ENCODE measurements at regions not wholly inside any gene's neighbourhood (a gene's known extent, or its start where the extent isn't known, plus 50 kb on each side); places are given as distances from the start of the nearest gene placed in this dataset.
"Not testable (repeated sequence)": the region's sequence is repeated elsewhere in the genome, so short reads cannot be mapped to it uniquely, and the experiment has no call there.

GRCh38 chr6:12640438-12640837 lies 76.1 kb upstream of the PHACTR1 start:
- no peaks in the 10 kb centered on the region for H3K4me1 Mint-ChIP-seq

GRCh38 chr6:12641785-12642184 lies 74.8 kb upstream of the PHACTR1 start:
- not testable (repeated sequence) for H3K4me3 Mint-ChIP-seq; H3K36me3 Mint-ChIP-seq (ENCODE audit: low read depth); H3K9ac ChIP-seq (ENCODE audit: extremely low read depth, low read length, poor library complexity, severe bottlenecking); DNase-seq; H3K9me3 ChIP-seq (ENCODE audit: control insufficient read depth, low read length); H3K27me3 ChIP-seq (ENCODE audit: control insufficient read depth, insufficient read depth, low read length, poor library complexity, severe bottlenecking); H3K4me3 ChIP-seq (ENCODE audit: low read length); H3K4me1 Mint-ChIP-seq; H3K36me3 ChIP-seq (ENCODE audit: control insufficient read depth, insufficient read depth, low read length); H3K27ac ChIP-seq (ENCODE audit: low read depth, low read length); H3K27me3 Mint-ChIP-seq (ENCODE audit: insufficient read depth); H3K27ac Mint-ChIP-seq; H3K4me1 ChIP-seq (ENCODE audit: control insufficient read depth, insufficient read depth, low read length)
- peaks cover 20% of the 10 kb centered on the region for H3K9me3 Mint-ChIP-seq
- WGBS, 2 experiments (ENCODE audit: insufficient coverage in 1 of 2, insufficient read length in 1 of 2), result 100% methylated on average over 2 of the region's 2 CpGs; no CpG with 5 or more reads in 1 of the 2 experiments

More at GRCh38 chr6:12640438-12640837, 76.1 kb upstream of the PHACTR1 start:
- Mint-ChIP-seq H3K9me3 (peaks cover 20% of the 10 kb centered on the region), H3K27ac (no peak overlapping the region), H3K27me3 (ENCODE audit: insufficient read depth) (no peaks in the 10 kb centered on the region), H3K4me3 (no peak overlapping the region), H3K36me3 (ENCODE audit: low read depth) (no peaks in the 10 kb centered on the region)
- peak; percentile 30 for TF ChIP-seq CTCF (conservative IDR thresholded peaks at IDR 0.05)
- Histone ChIP-seq H3K36me3 (ENCODE audit: control insufficient read depth, insufficient read depth, low read length) (no peaks in the 10 kb centered on the region), H3K27me3 (ENCODE audit: control insufficient read depth, insufficient read depth, low read length, poor library complexity, severe bottlenecking) (no peaks in the 10 kb centered on the region), H3K4me1 (ENCODE audit: control insufficient read depth, insufficient read depth, low read length) (no peaks in the 10 kb centered on the region), H3K4me3 (ENCODE audit: low read length) (no peak overlapping the region), H3K9ac (ENCODE audit: extremely low read depth, low read length, poor library complexity, severe bottlenecking) (no peak overlapping the region), H3K9me3 (ENCODE audit: control insufficient read depth, low read length) (peaks cover 5% of the 10 kb centered on the region), H3K27ac (ENCODE audit: low read depth, low read length) (no peak overlapping the region)
- no peak for DNase-seq
- WGBS, 2 experiments (ENCODE audit: insufficient coverage in 1 of 2, insufficient read length in 1 of 2), result 100% methylated on average over 1 of the region's 1 CpG

GRCh38 chr6:12645941-12646340 lies 70.6 kb upstream of the PHACTR1 start:
- Histone ChIP-seq H3K27me3 (ENCODE audit: control insufficient read depth, insufficient read depth, low read length, poor library complexity, severe bottlenecking) (no peaks in the 10 kb centered on the region), H3K9me3 (ENCODE audit: control insufficient read depth, low read length) (peaks cover 11% of the 10 kb centered on the region), H3K9ac (ENCODE audit: extremely low read depth, low read length, poor library complexity, severe bottlenecking) (no peak overlapping the region), H3K36me3 (ENCODE audit: control insufficient read depth, insufficient read depth, low read length) (no peaks in the 10 kb centered on the region), H3K4me1 (ENCODE audit: control insufficient read depth, insufficient read depth, low read length) (no peaks in the 10 kb centered on the region), H3K27ac (ENCODE audit: low read depth, low read length) (no peak overlapping the region), H3K4me3 (ENCODE audit: low read length) (no peak overlapping the region)
- no peak for TF ChIP-seq CTCF (conservative IDR thresholded peaks at IDR 0.05)
- H3K36me3 Mint-ChIP-seq (ENCODE audit: low read depth), result no peaks in the 10 kb centered on the region
- H3K27me3 Mint-ChIP-seq (ENCODE audit: insufficient read depth), result no peaks in the 10 kb centered on the region
- H3K27ac Mint-ChIP-seq, result no peak overlapping the region
- no peaks in the 10 kb centered on the region for H3K4me1 Mint-ChIP-seq
- H3K9me3 Mint-ChIP-seq, result peaks cover 23% of the 10 kb centered on the region
- no peak for DNase-seq
- WGBS, 2 experiments (ENCODE audit: insufficient coverage in 1 of 2, insufficient read length in 1 of 2), result 95 to 97% methylated on average over 3 to 4 of the region's 4 CpGs
- no peak overlapping the region for H3K4me3 Mint-ChIP-seq

- peaks cover 5% of the 10 kb centered on the region for H3K27me3 Mint-ChIP-seq (ENCODE audit: insufficient read depth)
- no peak overlapping the region for H3K27ac Mint-ChIP-seq
- H3K9me3 Mint-ChIP-seq, result peaks cover 6% of the 10 kb centered on the region
- no peaks in the 10 kb centered on the region for H3K36me3 ChIP-seq (ENCODE audit: control insufficient read depth, insufficient read depth, low read length)
- peaks cover 11% of the 10 kb centered on the region for H3K9me3 ChIP-seq (ENCODE audit: control insufficient read depth, low read length)
- H3K4me1 Mint-ChIP-seq, result no peaks in the 10 kb centered on the region
- no peaks in the 10 kb centered on the region for H3K36me3 Mint-ChIP-seq (ENCODE audit: low read depth)
- H3K27me3 ChIP-seq (ENCODE audit: control insufficient read depth, insufficient read depth, low read length, poor library complexity, severe bottlenecking), result no peaks in the 10 kb centered on the region
- no peak overlapping the region for H3K9ac ChIP-seq (ENCODE audit: extremely low read depth, low read length, poor library complexity, severe bottlenecking)
- H3K4me1 ChIP-seq (ENCODE audit: control insufficient read depth, insufficient read depth, low read length), result no peaks in the 10 kb centered on the region
- 98 to 100% methylated on average over 1 to 4 of the region's 4 CpGs for WGBS, 2 experiments (ENCODE audit: insufficient coverage in 1 of 2, insufficient read length in 1 of 2)
- no peak overlapping the region for H3K4me3 ChIP-seq (ENCODE audit: low read length)
- TF ChIP-seq CTCF (conservative IDR thresholded peaks at IDR 0.05), result no peak
- no peak overlapping the region for H3K27ac ChIP-seq (ENCODE audit: low read depth, low read length)
- no peak for DNase-seq
- no peak overlapping the region for H3K4me3 Mint-ChIP-seq
Measured at GRCh38 chr6:12648171-12648570, 68.4 kb upstream of the PHACTR1 start.
